Endothelial cell of umbilical vein (primary cell): ENCODE measurements at regions not wholly inside any gene's neighbourhood (a gene's known extent, or its start where the extent isn't known, plus 50 kb on each side); places are given as distances from the start of the nearest gene placed in this dataset.

ENCODE experiments used
- BruUV-seq: library from RNA; stranded (reverse); fragments of 400-500 nt; replicated peaks from 2 replicates; lab custom pipeline; 2021; lab: Mats Ljungman, UMichigan
- CTCF ChIA-PET: fragments of 300-600, 350-600 bp; sonication (Branson Sonifier 250); formaldehyde crosslinking; loops from one replicate; lab custom pipeline; 2021; ENCODE audit warnings: antibody characterized with exemption, inconsistent platforms; lab: Charles Lee
- POLR2A ChIA-PET: fragments of 300-600, 350-600 bp; sonication (Branson Sonifier 250); formaldehyde crosslinking; loops from one replicate; lab custom pipeline; 2021; ENCODE audit warnings: antibody characterized with exemption, inconsistent platforms; lab: Charles Lee
- DNase-seq: peaks from one replicate; pipeline ENCODE4 v3.0.0-alpha.2; 2011; ENCODE audit warnings: low read depth, low spot score
- FAIRE-seq: peaks from 2 replicates; lab custom pipeline; 2011; peaks lifted over from hg19 to GRCh38; lab: Jason Lieb, UNC
- H2AFZ ChIP-seq: 2 replicates; pipeline ENCODE4 v1.6.0; 2012; ENCODE audit warnings: low read depth, low read length, control low read depth, inconsistent platforms
- H3K27ac ChIP-seq: 2 replicates; pipeline ENCODE4 v1.5.1; 2011; ENCODE audit warnings: low read depth, mild to moderate bottlenecking, control low read depth, low read length, moderate library complexity; ENCODE audit not compliant: insufficient read depth
- H3K27me3 ChIP-seq, 2 experiments: 2 replicates each; pipeline versions ENCODE4 v1.6.0 to v1.6.1; 2011; ENCODE audit warnings: low read length in 2 of 2, mixed read lengths in 1 of 2; ENCODE audit not compliant: control insufficient read depth in 2 of 2, insufficient read depth in 2 of 2
- H3K36me3 ChIP-seq, 2 experiments: 2 replicates in 1 of 2; 3 replicates in 1 of 2; pipeline ENCODE4 v1.5.1; 2011; ENCODE audit warnings: low read length in 2 of 2, mild to moderate bottlenecking in 1 of 2, moderate library complexity in 1 of 2; ENCODE audit not compliant: control insufficient read depth in 2 of 2, insufficient read depth in 2 of 2; ENCODE audit errors: extremely low read depth in 1 of 2
- H3K4me1 ChIP-seq: 3 replicates; pipeline ENCODE4 v1.5.1; 2011; ENCODE audit warnings: mild to moderate bottlenecking, low read length; ENCODE audit not compliant: control insufficient read depth, insufficient read depth; ENCODE audit errors: extremely low read depth
- H3K4me2 ChIP-seq: 2 replicates; pipeline ENCODE4 v1.6.1; 2011; ENCODE audit warnings: low read length, control low read depth, mixed read lengths; ENCODE audit not compliant: insufficient read depth
- H3K4me3 ChIP-seq, 3 experiments: fragments of 200-600 bp in 1 of 3; sonication (generic), shearing (Covaris generic) in 1 of 3; replicated peaks in 1 of 3; 2 replicates each; pipeline ENCODE4 v1.5.1; 2011 to 2016; ENCODE audit warnings: control low read depth in 3 of 3, low read length in 3 of 3, mild to moderate bottlenecking in 2 of 3, inconsistent platforms in 1 of 3, low read depth in 1 of 3, moderate library complexity in 1 of 3; ENCODE audit not compliant: insufficient read depth in 1 of 3
- H3K79me2 ChIP-seq: 2 replicates; pipeline ENCODE4 v1.6.0; 2012; ENCODE audit warnings: low read length, inconsistent platforms; ENCODE audit not compliant: control insufficient read depth, insufficient read depth
- H3K9ac ChIP-seq: replicated peaks from 2 replicates; pipeline ENCODE3; 2011; ENCODE audit warnings: low read length, control low read depth; ENCODE audit not compliant: insufficient read depth; ENCODE audit errors: extremely low read depth
- H3K9me1 ChIP-seq: replicated peaks from 3 replicates; pipeline ENCODE4 v1.6.0; 2011; ENCODE audit warnings: mild to moderate bottlenecking, low read length; ENCODE audit not compliant: control insufficient read depth, insufficient read depth; ENCODE audit errors: extremely low read depth
- H3K9me3 ChIP-seq: replicated peaks from 2 replicates; pipeline ENCODE4 v1.5.1; 2012; ENCODE audit warnings: low read length, inconsistent platforms; ENCODE audit not compliant: control insufficient read depth, insufficient read depth
- H4K20me1 ChIP-seq: replicated peaks from 2 replicates; pipeline ENCODE3; 2011; ENCODE audit warnings: mild to moderate bottlenecking, low read length; ENCODE audit not compliant: control insufficient read depth, insufficient read depth; ENCODE audit errors: extremely low read depth
- CTCF ChIP-seq, 2 donors: IDR thresholded peaks; 1 replicate in 1 of 2; 2 replicates in 1 of 2; pipeline ENCODE4 v1.5.1; 2011; ENCODE audit warnings: low read length in 2 of 2, mild to moderate bottlenecking in 2 of 2, moderate library complexity in 2 of 2, control low read depth in 1 of 2, inconsistent platforms in 1 of 2, low read depth in 1 of 2; ENCODE audit not compliant: insufficient read depth in 1 of 2; ENCODE audit errors: extremely low read depth in 1 of 2
- EZH2 ChIP-seq: IDR thresholded peaks from 2 replicates; pipeline ENCODE4 v1.6.1; 2012; ENCODE audit warnings: borderline replicate concordance, low read depth, mild to moderate bottlenecking, moderate library complexity, low read length, inconsistent platforms; ENCODE audit not compliant: severe bottlenecking
- FOS ChIP-seq: IDR thresholded peaks from 2 replicates; pipeline ENCODE4 v1.6.1; 2011; ENCODE audit warnings: mild to moderate bottlenecking, low read length, moderate library complexity, borderline replicate concordance; ENCODE audit not compliant: insufficient read depth
- GATA2 ChIP-seq: IDR thresholded peaks from 2 replicates; pipeline ENCODE4 v1.7.0; 2011; ENCODE audit warnings: low read depth, mild to moderate bottlenecking, moderate library complexity, mixed read lengths, low read length; ENCODE audit not compliant: insufficient read length, insufficient read depth
- JUN ChIP-seq: IDR thresholded peaks from 2 replicates; pipeline ENCODE4 v1.6.1; 2011; ENCODE audit warnings: borderline replicate concordance, low read depth; ENCODE audit not compliant: insufficient read length, insufficient read depth
- MYC ChIP-seq: IDR thresholded peaks from one replicate; pipeline ENCODE4 v1.6.1; 2011; ENCODE audit warnings: mild to moderate bottlenecking, low read depth, low read length
- POLR2A ChIP-seq: IDR thresholded peaks from 2 replicates; pipeline ENCODE4 v1.6.1; 2012; ENCODE audit warnings: low read depth, mild to moderate bottlenecking, control low read depth, low read length
- POLR2AphosphoS5 ChIP-seq: IDR thresholded peaks from 2 replicates; pipeline ENCODE4 v1.6.1; 2012; ENCODE audit warnings: low read depth, mild to moderate bottlenecking, control low read depth, low read length, moderate library complexity; ENCODE audit not compliant: insufficient read depth
- dilution Hi-C: fragments of 300-500 bp; cut with MboI; formaldehyde crosslinking; loops from one replicate; pipeline ENCODE4 v1.15.0; 2019; ENCODE audit warnings: low sequenced_read_pairs; ENCODE audit not compliant: extremely low pct_ligation_motif_present
- intact Hi-C: fragments of 100-400 bp; cut with micrococcal nuclease; formaldehyde crosslinking; loops from one replicate; pipeline ENCODE4 v1.10.0; 2022
- TF ChIP-seq, protein P1 (sequence below): IDR thresholded peaks from 2 replicates; pipeline ENCODE4 v1.6.1; 2011; ENCODE audit not compliant: insufficient read depth, insufficient read length

DNA sequence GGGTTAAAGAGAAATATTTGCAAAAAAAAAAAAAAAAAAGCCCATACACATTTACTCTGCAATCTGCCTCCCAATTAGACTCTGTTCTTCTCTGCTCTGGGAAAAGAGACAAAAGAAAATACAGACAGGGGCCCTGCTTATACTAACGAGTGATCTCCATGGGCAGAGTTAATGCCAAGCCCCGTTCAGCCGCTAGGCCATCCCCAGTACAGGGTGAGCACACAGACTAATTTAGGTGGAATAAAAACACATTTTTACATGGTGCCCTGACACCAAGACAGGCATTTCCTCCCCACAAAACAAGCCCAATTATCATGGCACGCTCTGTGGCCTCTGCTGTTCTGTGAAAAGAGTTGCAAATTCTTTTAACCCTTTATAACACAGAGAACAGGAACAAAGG, 356.3 kb upstream of the C16orf82 start:
- Histone ChIP-seq H4K20me1 (no peaks in the 10 kb centered on the region), H3K27me3 (no peaks in the 10 kb centered on the region), H3K36me3 (no peaks in the 10 kb centered on the region), H3K9me1 (no peaks in the 10 kb centered on the region), H3K9ac (no peak overlapping the region), H2AFZ (no peak overlapping the region), H3K9me3 (peaks cover 2% of the 10 kb centered on the region), H3K4me2 (no peak overlapping the region), H3K27ac (no peak overlapping the region), H3K79me2 (no peaks in the 10 kb centered on the region), H3K4me3 (no peak overlapping the region), H3K4me1 (no peaks in the 10 kb centered on the region)
- POLR2A ChIA-PET: no interaction called here
- no TSS peak for BruUV-seq
- DNase-seq (no peak), FAIRE-seq (no peak)
- dilution Hi-C loops: no loop called here
- TF ChIP-seq GATA2 (no peak), POLR2AphosphoS5 (no peak), POLR2A (no peak), EZH2 (no peak), MYC (no peak), CTCF (IDR thresholded peaks at IDR 0.05; ENCODE audit: extremely low read depth in 1 of 2, insufficient read depth in 1 of 2, low read depth in 1 of 2, low read length in 2 of 2) (no peak), JUN (no peak), FOS (no peak)
- TF ChIP-seq, protein P1, sequence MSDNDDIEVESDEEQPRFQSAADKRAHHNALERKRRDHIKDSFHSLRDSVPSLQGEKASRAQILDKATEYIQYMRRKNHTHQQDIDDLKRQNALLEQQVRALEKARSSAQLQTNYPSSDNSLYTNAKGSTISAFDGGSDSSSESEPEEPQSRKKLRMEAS: no peak
- intact Hi-C loops: no loop called here
- CTCF ChIA-PET: no interaction called here
